HEK293 (cell line): ENCODE measurements at regions not wholly inside any gene's neighbourhood (a gene's known extent, or its start where the extent isn't known, plus 50 kb on each side); places are given as distances from the start of the nearest gene placed in this dataset.
A peak's percentile ranks its signal among the peaks of the same experiment; 100 is the strongest.

ENCODE experiments used
- CTCF ChIA-PET: fragments of 350-600 bp; formaldehyde crosslinking; extraction: SDS; loops from one replicate; lab custom pipeline; 2021; ENCODE audit warnings: antibody characterized with exemption; lab: Yijun Ruan, JAX
- POLR2A ChIA-PET: fragments of 300-600 bp; formaldehyde crosslinking; extraction: SDS; loops from one replicate; lab custom pipeline; 2020; ENCODE audit warnings: antibody characterized with exemption, inconsistent platforms; lab: Yijun Ruan, JAX
- H3K27ac ChIP-seq: fragments of 200-500 bp; sonication (Bioruptor generic); 2 replicates; pipeline ENCODE4 v1.5.1; 2014; ENCODE audit warnings: low read depth, low read length, control low read depth, inconsistent platforms; ENCODE audit errors: extremely low read depth
- H3K36me3 ChIP-seq, 2 experiments: fragments of 200-500 bp in 1 of 2; sonication (Bioruptor generic) in 1 of 2; 1 replicate in 1 of 2; 2 replicates in 1 of 2; pipeline ENCODE4 v1.5.1; 2014 to 2017; ENCODE audit warnings: inconsistent platforms in 2 of 2, low read length in 2 of 2; ENCODE audit not compliant: control insufficient read depth in 2 of 2, insufficient read depth in 1 of 2
- H3K4me1 ChIP-seq: fragments of 200-500 bp; sonication (Bioruptor generic); 2 replicates; pipeline ENCODE4 v1.5.1; 2014; ENCODE audit warnings: mild to moderate bottlenecking, low read length, inconsistent platforms; ENCODE audit not compliant: control insufficient read depth, insufficient read depth
- H3K4me3 ChIP-seq: 2 replicates; pipeline ENCODE4 v1.5.1; 2011; ENCODE audit warnings: low read depth, mild to moderate bottlenecking, control low read depth, low read length, moderate library complexity
- H3K9me3 ChIP-seq: fragments of 200-500 bp; sonication (Bioruptor generic); 2 replicates; pipeline ENCODE4 v1.5.1; 2014; ENCODE audit warnings: low read depth, low read length, inconsistent platforms; ENCODE audit not compliant: control insufficient read depth, insufficient read depth
- ATF2 ChIP-seq: fragments of 450-650 bp; formaldehyde crosslinking; IDR thresholded peaks from 2 replicates; pipeline ENCODE4 v1.5.1; 2016; ENCODE audit warnings: missing biosample characterization, missing genetic modification characterization, low read depth
- CTCF ChIP-seq: fragments of 450-650 bp; formaldehyde crosslinking; IDR thresholded peaks from 2 replicates; pipeline ENCODE4 v1.5.1; 2016; ENCODE audit warnings: missing biosample characterization, missing genetic modification characterization
- GFI1B ChIP-seq: fragments of 450-650 bp; formaldehyde crosslinking; IDR thresholded peaks from 2 replicates; pipeline ENCODE4 v1.5.1; 2016; ENCODE audit warnings: missing biosample characterization, missing genetic modification characterization
- HOXD13 ChIP-seq: sonication (generic); formaldehyde crosslinking; IDR thresholded peaks from 2 replicates; pipeline ENCODE4 v1.8.0; 2022; ENCODE audit warnings: missing genetic modification reagents, borderline replicate concordance
- IKZF3 ChIP-seq: fragments of 450-650 bp; IDR thresholded peaks from 2 replicates; pipeline ENCODE4 v1.5.0; 2018; ENCODE audit warnings: missing biosample characterization, mild to moderate bottlenecking, missing genetic modification characterization, moderate library complexity
- OSR2 ChIP-seq: fragments of 450-650 bp; formaldehyde crosslinking; IDR thresholded peaks from 2 replicates; pipeline ENCODE4 v1.5.1; 2016; ENCODE audit warnings: missing biosample characterization, missing genetic modification characterization
- OVOL3 ChIP-seq: fragments of 450-650 bp; formaldehyde crosslinking; IDR thresholded peaks from 2 replicates; pipeline ENCODE4 v1.5.1; 2016; ENCODE audit warnings: missing biosample characterization, missing genetic modification characterization
- SP2 ChIP-seq: fragments of 450-650 bp; formaldehyde crosslinking; IDR thresholded peaks from 2 replicates; pipeline ENCODE4 v1.5.1; 2016; ENCODE audit warnings: missing biosample characterization, missing genetic modification characterization
- ZBTB17 ChIP-seq: fragments of 450-650 bp; formaldehyde crosslinking; IDR thresholded peaks from 2 replicates; pipeline ENCODE4 v1.5.1; 2016; ENCODE audit warnings: missing biosample characterization, missing genetic modification characterization
- ZBTB20 ChIP-seq: fragments of 450-650 bp; formaldehyde crosslinking; IDR thresholded peaks from 2 replicates; pipeline ENCODE4 v1.5.1; 2016; ENCODE audit warnings: missing biosample characterization, missing genetic modification characterization
- ZBTB48 ChIP-seq: fragments of 450-650 bp; formaldehyde crosslinking; IDR thresholded peaks from 2 replicates; pipeline ENCODE4 v1.5.1; 2016; ENCODE audit warnings: missing biosample characterization, missing genetic modification characterization
- ZBTB8A ChIP-seq: fragments of 450-650 bp; formaldehyde crosslinking; IDR thresholded peaks from 2 replicates; pipeline ENCODE4 v1.5.1; 2016; ENCODE audit warnings: missing biosample characterization, missing genetic modification characterization
- ZIC2 ChIP-seq: fragments of 450-650 bp; formaldehyde crosslinking; IDR thresholded peaks from 2 replicates; pipeline ENCODE4 v1.5.1; 2016; ENCODE audit warnings: missing biosample characterization, missing genetic modification characterization
- ZNF140 ChIP-seq: fragments of 450-650 bp; formaldehyde crosslinking; IDR thresholded peaks from 2 replicates; pipeline ENCODE4 v1.5.1; 2016; ENCODE audit warnings: missing biosample characterization, missing genetic modification characterization
- ZNF23 ChIP-seq: fragments of 450-650 bp; formaldehyde crosslinking; IDR thresholded peaks from 2 replicates; pipeline ENCODE4 v1.5.1; 2016; ENCODE audit warnings: missing biosample characterization, missing genetic modification characterization, borderline replicate concordance
- ZNF24 ChIP-seq: fragments of 450-650 bp; formaldehyde crosslinking; IDR thresholded peaks from 2 replicates; pipeline ENCODE4 v1.5.1; 2016; ENCODE audit warnings: missing biosample characterization, missing genetic modification characterization
- ZNF311 ChIP-seq: fragments of 450-650 bp; formaldehyde crosslinking; IDR thresholded peaks from 2 replicates; pipeline ENCODE4 v1.5.1; 2017; ENCODE audit warnings: missing biosample characterization, missing genetic modification characterization, borderline replicate concordance
- ZNF335 ChIP-seq: fragments of 450-650 bp; formaldehyde crosslinking; conservative IDR thresholded peaks from 2 replicates; pipeline ENCODE4 v1.5.1; 2016; ENCODE audit warnings: missing biosample characterization, missing genetic modification characterization
- ZNF341 ChIP-seq: fragments of 450-650 bp; formaldehyde crosslinking; IDR thresholded peaks from 2 replicates; pipeline ENCODE4; 2016; ENCODE audit warnings: low read depth, missing biosample characterization, missing genetic modification characterization
- ZNF48 ChIP-seq: fragments of 450-650 bp; formaldehyde crosslinking; IDR thresholded peaks from 2 replicates; pipeline ENCODE4 v1.5.1; 2016; ENCODE audit warnings: missing biosample characterization, missing genetic modification characterization
- ZNF610 ChIP-seq: fragments of 450-650 bp; formaldehyde crosslinking; IDR thresholded peaks from 2 replicates; pipeline ENCODE4 v1.5.1; 2016; ENCODE audit warnings: missing biosample characterization, missing genetic modification characterization, borderline replicate concordance
- ZNF629 ChIP-seq: fragments of 450-650 bp; formaldehyde crosslinking; IDR thresholded peaks from 2 replicates; pipeline ENCODE4 v1.5.1; 2017; ENCODE audit warnings: missing biosample characterization, missing genetic modification characterization
- ZNF660 ChIP-seq: fragments of 450-650 bp; IDR thresholded peaks from 2 replicates; pipeline ENCODE4 v1.5.1; 2018; ENCODE audit warnings: missing biosample characterization, mild to moderate bottlenecking, missing genetic modification characterization
- ZNF704 ChIP-seq: fragments of 450-650 bp; formaldehyde crosslinking; IDR thresholded peaks from 2 replicates; pipeline ENCODE4 v1.5.1; 2016; ENCODE audit warnings: missing biosample characterization, missing genetic modification characterization
- ZNF785 ChIP-seq: fragments of 450-650 bp; formaldehyde crosslinking; IDR thresholded peaks from 2 replicates; pipeline ENCODE4 v1.5.1; 2016; ENCODE audit warnings: missing biosample characterization, missing genetic modification characterization
- ZSCAN30 ChIP-seq: fragments of 450-650 bp; IDR thresholded peaks from 2 replicates; pipeline ENCODE4 v1.5.1; 2018; ENCODE audit warnings: missing biosample characterization, mild to moderate bottlenecking, missing genetic modification characterization, moderate library complexity
- TF ChIP-seq, protein P1 (sequence below): fragments of 450-650 bp; formaldehyde crosslinking; IDR thresholded peaks from 2 replicates; pipeline ENCODE4 v1.5.1; 2017; ENCODE audit warnings: missing biosample characterization, missing genetic modification characterization
- TF ChIP-seq, protein P2 (sequence below): fragments of 450-650 bp; formaldehyde crosslinking; IDR thresholded peaks from 2 replicates; pipeline ENCODE4 v1.5.1; 2016; ENCODE audit warnings: missing biosample characterization, missing genetic modification characterization, borderline replicate concordance

DNA sequence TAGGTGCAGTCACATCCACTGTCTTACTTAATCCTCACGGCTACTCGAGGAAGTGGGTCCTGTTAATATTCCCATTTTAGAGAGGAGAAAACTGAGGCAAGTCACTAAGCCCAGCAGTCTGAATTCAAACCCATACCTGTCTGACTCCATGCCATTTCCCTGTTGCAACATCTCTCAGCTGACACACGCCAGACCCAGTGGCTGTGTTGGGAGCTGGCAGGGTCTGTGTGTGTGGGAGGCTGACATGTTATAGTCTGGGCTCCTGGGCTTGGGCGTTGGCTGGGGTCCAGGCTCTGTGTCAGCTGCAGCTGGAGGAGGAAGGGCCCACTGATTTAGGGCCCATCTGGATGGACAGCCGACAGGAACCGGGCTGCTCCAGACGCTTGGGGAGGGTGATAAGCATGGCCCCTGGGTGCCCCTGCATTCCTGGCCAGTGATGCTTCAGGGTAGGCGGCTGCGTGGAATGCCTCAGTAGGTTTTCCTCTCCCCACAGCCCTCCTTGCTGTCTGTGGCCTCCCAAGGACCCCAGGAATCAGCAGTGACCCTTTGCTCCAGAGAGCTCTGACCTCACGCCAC, 562.5 kb downstream of the MN1 start:
- H3K4me1 ChIP-seq: peaks cover 10% of the 10 kb centered on the region
- H3K4me3 ChIP-seq: no peak overlapping the region
- peak overlapping the region; percentile 59 for H3K27ac ChIP-seq
- H3K9me3 ChIP-seq: no peaks in the 10 kb centered on the region
- ChIA-PET CTCF (interaction anchor here (0.9 to 1.2 kb wide), 4 partner anchors 9 to 105 kb away, joined by 3 to 5 read pairs (median 3); no protein-coding TSS in a partner anchor), POLR2A (interaction anchor here (0.7 to 1.6 kb wide), 8 partner anchors 14 to 562 kb away, joined by 3 to 5 read pairs (median 4); no protein-coding TSS in a partner anchor)
- no peaks in the 10 kb centered on the region for H3K36me3 ChIP-seq
- peak; percentile 68 for TF ChIP-seq ZBTB8A (tag by site-specific recombination)
- peak; percentile 95 for TF ChIP-seq ZBTB48 (tag by site-specific recombination)
- no peak for TF ChIP-seq ZNF23 (tag by site-specific recombination)
- no peak for TF ChIP-seq HOXD13 (CRISPR knock-in tag)
- TF ChIP-seq ZNF704 (tag by site-specific recombination): no peak
- peak; percentile 64; the same call in 1 of the 2 replicates for TF ChIP-seq ZNF785
- no peak for TF ChIP-seq ZNF311 (tag by site-specific recombination)
- peak; percentile 83 for TF ChIP-seq OSR2 (tag by site-specific recombination)
- no peak for TF ChIP-seq ZNF341 (tag by site-specific recombination)
- TF ChIP-seq SP2 (tag by site-specific recombination): no peak
- TF ChIP-seq GFI1B (tag by site-specific recombination): no peak
- no peak for TF ChIP-seq ZNF610 (tag by site-specific recombination)
- no peak for TF ChIP-seq ZSCAN30
- TF ChIP-seq, protein P1, sequence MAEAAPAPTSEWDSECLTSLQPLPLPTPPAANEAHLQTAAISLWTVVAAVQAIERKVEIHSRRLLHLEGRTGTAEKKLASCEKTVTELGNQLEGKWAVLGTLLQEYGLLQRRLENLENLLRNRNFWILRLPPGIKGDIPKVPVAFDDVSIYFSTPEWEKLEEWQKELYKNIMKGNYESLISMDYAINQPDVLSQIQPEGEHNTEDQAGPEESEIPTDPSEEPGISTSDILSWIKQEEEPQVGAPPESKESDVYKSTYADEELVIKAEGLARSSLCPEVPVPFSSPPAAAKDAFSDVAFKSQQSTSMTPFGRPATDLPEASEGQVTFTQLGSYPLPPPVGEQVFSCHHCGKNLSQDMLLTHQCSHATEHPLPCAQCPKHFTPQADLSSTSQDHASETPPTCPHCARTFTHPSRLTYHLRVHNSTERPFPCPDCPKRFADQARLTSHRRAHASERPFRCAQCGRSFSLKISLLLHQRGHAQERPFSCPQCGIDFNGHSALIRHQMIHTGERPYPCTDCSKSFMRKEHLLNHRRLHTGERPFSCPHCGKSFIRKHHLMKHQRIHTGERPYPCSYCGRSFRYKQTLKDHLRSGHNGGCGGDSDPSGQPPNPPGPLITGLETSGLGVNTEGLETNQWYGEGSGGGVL: peak; percentile 61
- TF ChIP-seq ZBTB20 (tag by site-specific recombination): peak; percentile 85
- peak; percentile 15; the same call in 1 of the 2 replicates for TF ChIP-seq ZNF629 (tag by site-specific recombination)
- TF ChIP-seq, protein P2, sequence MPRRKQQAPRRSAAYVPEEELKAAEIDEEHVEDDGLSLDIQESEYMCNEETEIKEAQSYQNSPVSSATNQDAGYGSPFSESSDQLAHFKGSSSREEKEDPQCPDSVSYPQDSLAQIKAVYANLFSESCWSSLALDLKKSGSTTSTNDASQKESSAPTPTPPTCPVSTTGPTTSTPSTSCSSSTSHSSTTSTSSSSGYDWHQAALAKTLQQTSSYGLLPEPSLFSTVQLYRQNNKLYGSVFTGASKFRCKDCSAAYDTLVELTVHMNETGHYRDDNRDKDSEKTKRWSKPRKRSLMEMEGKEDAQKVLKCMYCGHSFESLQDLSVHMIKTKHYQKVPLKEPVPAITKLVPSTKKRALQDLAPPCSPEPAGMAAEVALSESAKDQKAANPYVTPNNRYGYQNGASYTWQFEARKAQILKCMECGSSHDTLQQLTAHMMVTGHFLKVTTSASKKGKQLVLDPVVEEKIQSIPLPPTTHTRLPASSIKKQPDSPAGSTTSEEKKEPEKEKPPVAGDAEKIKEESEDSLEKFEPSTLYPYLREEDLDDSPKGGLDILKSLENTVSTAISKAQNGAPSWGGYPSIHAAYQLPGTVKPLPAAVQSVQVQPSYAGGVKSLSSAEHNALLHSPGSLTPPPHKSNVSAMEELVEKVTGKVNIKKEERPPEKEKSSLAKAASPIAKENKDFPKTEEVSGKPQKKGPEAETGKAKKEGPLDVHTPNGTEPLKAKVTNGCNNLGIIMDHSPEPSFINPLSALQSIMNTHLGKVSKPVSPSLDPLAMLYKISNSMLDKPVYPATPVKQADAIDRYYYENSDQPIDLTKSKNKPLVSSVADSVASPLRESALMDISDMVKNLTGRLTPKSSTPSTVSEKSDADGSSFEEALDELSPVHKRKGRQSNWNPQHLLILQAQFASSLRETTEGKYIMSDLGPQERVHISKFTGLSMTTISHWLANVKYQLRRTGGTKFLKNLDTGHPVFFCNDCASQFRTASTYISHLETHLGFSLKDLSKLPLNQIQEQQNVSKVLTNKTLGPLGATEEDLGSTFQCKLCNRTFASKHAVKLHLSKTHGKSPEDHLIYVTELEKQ: peak; percentile 36; the same call in 1 of the 2 replicates
- peak; percentile 61; the same call in 1 of the 2 replicates for TF ChIP-seq ZNF660 (tag by site-specific recombination)
- TF ChIP-seq ZNF335: peak; percentile 66
- TF ChIP-seq ZNF24: peak; percentile 69; the same call in 1 of the 2 replicates
- no peak for TF ChIP-seq ATF2
- no peak for TF ChIP-seq ZNF48 (tag by site-specific recombination)
- TF ChIP-seq ZIC2 (tag by site-specific recombination): peak; percentile 40
- TF ChIP-seq ZBTB17: peak; percentile 58
- TF ChIP-seq ZNF140 (tag by site-specific recombination): no peak
- TF ChIP-seq IKZF3 (tag by site-specific recombination): no peak
- TF ChIP-seq OVOL3 (tag by site-specific recombination): no peak
- no peak for TF ChIP-seq CTCF
